Hematopoietic multipotent progenitor cell (in vitro differentiated cells): ENCODE measurements at regions not wholly inside any gene's neighbourhood (a gene's known extent, or its start where the extent isn't known, plus 50 kb on each side); places are given as distances from the start of the nearest gene placed in this dataset.
"Not testable (repeated sequence)": the region's sequence is repeated elsewhere in the genome, so short reads cannot be mapped to it uniquely, and the experiment has no call there.

Source experiments
- DNase-seq, 3 donors: peaks; one replicate each; pipeline ENCODE4 v3.0.0-alpha.2; 2011 to 2015; ENCODE audit warnings: low read depth in 2 of 3, low spot score in 2 of 3

DNA sequence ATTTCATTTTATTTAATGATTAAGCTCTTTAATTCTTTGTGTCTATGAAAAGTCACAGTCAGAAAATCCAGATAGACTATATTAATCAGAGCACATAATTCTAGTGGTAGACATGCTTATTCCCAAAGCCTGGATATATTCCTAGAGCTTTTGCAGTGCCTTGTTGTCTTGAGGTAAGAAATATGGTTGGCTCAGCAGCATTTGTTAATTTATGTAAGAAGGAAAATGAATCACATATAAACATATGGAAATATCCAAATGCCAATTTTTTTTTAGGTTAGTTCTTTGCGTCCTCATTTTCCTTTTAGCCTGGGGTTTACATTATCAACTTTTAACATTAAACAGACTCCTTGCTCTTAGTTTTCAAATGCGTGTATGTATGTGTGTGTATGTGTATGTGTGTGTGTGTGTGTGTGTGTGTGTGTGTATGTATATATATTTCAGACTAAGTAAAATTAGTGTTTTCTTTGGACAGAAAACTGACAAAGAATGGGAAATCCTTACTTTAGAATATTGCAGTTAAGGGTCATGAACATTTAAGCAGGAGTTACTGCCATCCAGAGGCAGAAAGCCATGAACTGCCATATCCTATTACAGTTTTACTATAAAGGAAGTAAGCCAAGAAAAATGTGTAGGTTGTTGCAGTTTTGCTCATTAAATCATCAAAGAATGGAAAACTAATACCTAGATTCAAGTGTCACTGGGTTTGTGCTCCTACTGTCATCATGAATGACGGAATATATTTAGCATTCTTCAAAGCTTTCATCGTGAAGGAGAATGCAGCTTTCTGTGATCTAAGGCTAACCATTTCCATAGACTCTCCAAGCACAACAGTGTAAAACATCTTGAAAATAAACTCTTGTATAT is 477.1 kb upstream of the NR5A2 start:
- DNase-seq = peak in 2 of 3 donors; percentile 18 to 56

GRCh38 chr1:199551967-199552565 is 475.4 kb upstream of the NR5A2 start:
- DNase-seq = peak in 2 of 3 donors; percentile 71 to 84

GRCh38 chr1:199553104-199553503 is 474.4 kb upstream of the NR5A2 start:
- no peak for DNase-seq

- no peak for DNase-seq
These were observed 466.2 kb upstream of the NR5A2 start for GRCh38 chr1:199561334-199561733.

DNA sequence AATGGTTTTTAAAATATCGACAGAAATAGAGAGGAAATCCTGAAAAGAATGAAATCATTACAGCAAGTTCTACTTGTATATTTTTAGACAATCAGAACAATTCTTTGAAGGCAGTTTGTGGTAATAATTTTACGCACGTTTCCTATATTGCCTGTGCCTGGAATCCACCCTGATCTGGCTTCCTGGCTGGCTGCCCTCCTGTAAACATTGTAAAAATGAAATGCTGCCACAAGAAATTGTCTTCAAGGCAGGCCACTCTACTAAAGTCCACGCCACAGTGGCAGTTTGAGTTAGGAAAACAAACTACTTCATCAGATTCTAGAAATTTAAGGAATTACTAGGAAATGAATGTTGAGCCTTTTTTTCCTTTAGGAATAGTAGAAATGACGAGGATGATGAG is 454.5 kb upstream of the NR5A2 start:
- DNase-seq = peak in 2 of 3 donors; percentile 25 to 68

DNA sequence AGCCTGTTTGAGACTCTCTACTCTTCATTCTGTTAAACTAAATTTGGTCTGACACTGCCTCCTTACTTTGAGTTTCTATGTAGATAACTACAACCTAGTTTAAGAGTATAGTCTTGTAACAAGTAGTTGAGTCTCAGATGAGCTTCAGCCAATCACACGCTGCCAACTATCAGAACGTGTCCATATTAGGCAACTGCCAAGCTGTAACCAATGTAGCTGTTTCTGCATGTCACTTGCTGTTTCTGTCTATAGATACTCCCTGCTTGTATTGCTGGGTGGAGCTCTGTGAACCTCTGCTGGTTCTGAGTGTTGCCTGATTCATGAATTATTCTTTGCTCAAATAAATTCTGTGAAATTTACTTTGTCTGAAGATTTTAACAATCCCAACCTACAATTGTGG is 452.6 kb upstream of the NR5A2 start:
- DNase-seq = no peak

DNA sequence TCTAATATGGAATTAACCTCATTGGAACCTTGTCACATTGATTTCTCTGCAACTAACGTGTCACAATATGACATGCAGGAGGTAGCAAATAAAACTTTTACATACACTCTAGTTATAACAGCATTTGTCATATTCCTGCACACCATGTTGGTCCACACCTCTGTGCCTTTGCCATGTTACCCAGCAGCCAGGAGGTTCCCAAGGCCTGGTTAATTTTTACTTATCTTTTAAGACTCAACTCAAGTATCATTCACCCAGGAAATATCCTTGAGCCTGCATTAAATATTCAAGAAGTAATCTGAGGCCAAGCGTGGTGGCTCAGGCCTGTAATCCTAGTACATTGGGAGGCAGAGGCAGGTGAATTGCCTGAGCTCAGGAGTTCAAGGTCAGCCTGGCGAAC is 447.2 kb upstream of the NR5A2 start:
- DNase-seq = no peak

DNA sequence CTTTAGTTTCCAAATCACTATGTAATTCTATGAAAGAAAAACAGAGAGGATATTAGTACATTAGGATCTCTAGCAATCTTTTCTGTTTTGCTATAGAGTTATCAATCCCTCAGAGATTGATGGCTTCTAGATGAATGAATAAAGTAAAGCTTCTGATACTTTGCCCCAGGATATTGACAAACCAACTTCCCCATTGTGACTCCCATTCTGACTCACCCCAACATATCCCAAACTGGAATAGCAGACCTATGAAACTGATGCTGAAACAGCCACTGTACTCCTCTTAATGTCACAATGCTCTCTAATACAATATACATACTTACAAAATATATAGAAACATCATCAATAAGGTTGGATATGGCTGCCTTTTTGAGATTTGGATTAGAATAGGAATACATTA is 442.1 kb upstream of the NR5A2 start:
- DNase-seq = no peak

DNA sequence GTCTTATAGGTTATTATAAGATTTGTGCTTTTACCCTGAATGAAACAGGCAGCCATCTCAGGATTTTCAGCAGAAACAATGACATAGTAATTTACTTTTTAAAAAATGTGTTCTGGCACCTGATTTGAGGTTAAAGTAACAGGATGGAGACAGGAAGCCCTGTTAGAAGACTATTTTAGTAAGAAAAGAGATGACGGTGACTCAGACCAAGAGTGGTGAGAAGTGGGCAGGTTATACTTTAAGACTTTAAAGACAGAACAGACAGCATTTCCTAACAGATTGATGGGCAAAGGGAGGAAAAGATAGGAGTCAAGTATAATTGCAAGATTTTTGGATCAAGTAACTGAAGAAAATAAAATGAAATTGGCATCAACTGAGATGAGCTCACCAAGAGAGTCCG is 436.8 kb upstream of the NR5A2 start:
- peak in 2 of 3 donors; percentile 41 to 80 for DNase-seq

DNA sequence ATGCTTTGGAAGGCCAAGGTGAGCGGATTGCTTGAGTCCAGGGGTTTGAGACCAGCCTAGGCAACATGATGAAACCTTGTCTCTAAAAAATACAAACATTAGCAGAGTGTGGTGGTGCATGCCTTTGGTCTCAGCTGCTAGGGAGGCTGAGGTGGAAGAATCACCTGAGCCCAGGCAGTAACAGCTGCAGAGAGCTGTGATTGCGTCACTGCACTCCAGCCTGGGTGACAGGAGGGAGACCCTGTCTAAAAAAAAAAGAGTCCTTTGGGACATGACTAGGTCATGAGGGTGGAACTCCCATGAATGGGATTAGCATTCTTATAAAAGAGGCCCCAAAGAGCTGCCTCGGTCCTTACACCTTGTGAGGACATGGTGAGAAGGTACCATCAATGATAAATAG is 436.0 kb upstream of the NR5A2 start:
- no peak for DNase-seq

- no peak for DNase-seq
These were observed 434.0 kb upstream of the NR5A2 start for GRCh38 chr1:199593475-199593874.

- not testable (repeated sequence) for DNase-seq
These were observed 431.1 kb upstream of the NR5A2 start for GRCh38 chr1:199596448-199596847.

DNA sequence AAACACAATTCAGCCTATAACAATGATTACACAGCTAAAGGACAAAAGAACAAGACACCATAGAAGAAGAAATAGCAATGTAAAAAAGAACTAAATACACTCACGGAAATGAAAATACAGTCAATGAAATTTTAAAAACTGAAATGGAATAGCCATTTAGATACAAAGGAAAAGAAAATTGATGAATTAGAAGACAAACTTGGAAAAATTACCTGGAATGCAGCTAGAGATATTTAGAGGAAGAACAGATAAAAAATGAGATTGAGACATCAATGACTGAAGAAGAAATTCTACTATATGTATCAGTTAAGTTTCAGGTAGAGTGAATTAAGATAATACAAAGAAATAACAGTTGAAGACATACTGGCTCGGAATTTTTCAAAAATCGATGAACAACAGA is 430.4 kb upstream of the NR5A2 start:
- DNase-seq = no peak

DNA sequence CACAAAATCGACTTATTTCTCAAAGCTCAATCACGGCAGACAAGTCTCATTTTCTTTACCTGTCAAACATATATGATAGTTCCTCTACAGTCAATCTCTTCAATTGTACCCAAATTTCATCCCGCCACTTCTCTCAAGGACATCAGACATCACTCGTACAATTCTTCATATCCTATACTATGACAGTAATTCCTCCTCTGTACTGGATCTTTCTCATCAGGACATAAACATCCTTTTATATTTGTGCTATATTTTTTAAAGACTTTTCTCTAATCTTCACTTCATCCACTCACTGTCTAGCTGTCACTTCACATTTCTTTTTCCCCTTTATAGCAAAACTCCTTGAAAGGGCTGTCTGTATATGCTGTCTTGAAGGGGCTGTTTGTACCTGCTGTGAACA is 419.1 kb upstream of the NR5A2 start:
- DNase-seq = no peak

- DNase-seq = peak in 2 of 3 donors; percentile 33 to 63
These were observed 414.3 kb upstream of the NR5A2 start for GRCh38 chr1:199612976-199613774.

- no peak for DNase-seq
These were observed 410.6 kb upstream of the NR5A2 start for GRCh38 chr1:199616947-199617346.

DNA sequence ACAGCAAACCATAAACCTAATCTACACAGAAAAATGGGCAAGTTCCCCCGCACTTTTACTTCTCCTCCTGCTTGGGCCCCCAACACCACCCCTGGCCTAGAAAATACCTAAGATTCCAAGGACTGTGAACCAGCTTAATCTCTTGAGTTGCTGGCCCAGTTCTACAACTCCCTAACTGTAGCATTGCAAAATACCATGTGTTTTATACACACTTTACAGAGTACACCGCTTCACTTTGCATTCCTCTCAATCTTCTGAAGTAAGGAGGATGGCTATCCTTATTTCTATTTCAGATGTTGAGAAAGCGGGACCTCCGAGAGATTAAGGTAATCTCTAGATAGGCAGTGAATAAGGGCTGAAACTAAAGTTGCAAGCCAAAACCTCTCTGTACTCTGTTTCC is 408.3 kb upstream of the NR5A2 start:
- no peak for DNase-seq

DNA sequence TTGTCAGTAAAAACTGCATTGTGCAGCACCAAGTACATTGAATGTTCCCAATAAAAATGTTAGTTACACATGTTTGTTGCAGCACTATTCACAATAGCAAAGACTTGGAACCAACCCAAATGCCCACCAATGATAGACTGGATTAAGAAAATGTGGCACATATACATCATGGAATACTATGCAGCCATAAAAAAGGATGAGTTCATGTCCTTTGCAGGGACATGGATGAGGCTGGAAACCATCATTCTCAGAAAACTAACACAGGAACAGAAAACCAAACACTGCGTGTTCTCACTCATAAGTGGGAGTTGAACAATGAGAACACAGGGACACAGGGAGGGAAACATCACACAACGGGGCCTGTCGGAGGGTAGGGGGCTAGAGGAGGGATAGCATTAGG is 401.3 kb upstream of the NR5A2 start:
- not testable (repeated sequence) for DNase-seq

DNA sequence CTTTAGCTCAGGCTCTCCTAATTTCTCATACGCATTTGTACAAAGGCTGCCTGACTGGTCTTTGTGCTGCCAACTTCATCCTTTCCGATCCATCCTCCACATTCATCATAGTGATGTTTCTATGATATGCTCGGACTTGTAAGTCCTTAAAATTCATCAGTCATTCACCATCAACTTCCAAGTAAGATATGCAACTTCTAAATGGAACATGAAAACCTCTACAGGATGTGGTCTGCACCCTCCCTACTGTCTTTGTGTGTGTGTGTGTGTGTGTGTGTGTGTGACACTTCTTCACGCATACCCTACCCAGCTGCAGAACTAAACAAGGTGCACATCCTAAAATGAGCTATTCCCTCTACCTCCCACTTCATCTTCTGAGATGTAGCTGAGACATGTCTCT is 397.9 kb upstream of the NR5A2 start:
- DNase-seq = no peak

- no peak for DNase-seq
These were observed 388.1 kb upstream of the NR5A2 start for GRCh38 chr1:199639453-199639852.

GRCh38 chr1:199641531-199641930 is 386.0 kb upstream of the NR5A2 start:
- DNase-seq = no peak
